ENCODE measurements at regions not wholly inside any gene's neighbourhood (a gene's known extent, or its start where the extent isn't known, plus 50 kb on each side); places are given as distances from the start of the nearest gene placed in this dataset.

GRCh38 chr9:89697553-89697952, 92.7 kb downstream of the GADD45G start (continued):
- no peak for TF ChIP-seq EP300 (IDR thresholded peaks at IDR 0.05; ENCODE audit: borderline replicate concordance in 1 of 2, control insufficient read depth in 1 of 2, low read depth in 2 of 2, low read length in 2 of 2)
- TF ChIP-seq RAD51 (IDR thresholded peaks at IDR 0.05): no peak
- TF ChIP-seq ZBTB33 (IDR thresholded peaks at IDR 0.05): no peak
- no peak for TF ChIP-seq ZBED1 (IDR thresholded peaks at IDR 0.05; ENCODE audit: borderline replicate concordance)
- no peak for TF ChIP-seq JUND (IDR thresholded peaks at IDR 0.05; ENCODE audit: low read depth, low read length)
- no peak for TF ChIP-seq LARP7 (IDR thresholded peaks at IDR 0.05)

- Histone ChIP-seq H4K20me1 (ENCODE audit: control insufficient read depth, insufficient read depth) (no peaks in the 10 kb centered on the region), H3K27ac (ENCODE audit: control insufficient read depth, insufficient read depth) (no peak overlapping the region), H3K36me3 (ENCODE audit: control insufficient read depth in 2 of 2, insufficient read depth in 2 of 2, low read length in 1 of 2) (no peaks in the 10 kb centered on the region), H3K27me3 (replicated peaks in 1 of 2; ENCODE audit: control insufficient read depth in 2 of 2, insufficient read depth in 2 of 2, low read length in 1 of 2) (peaks cover 0 to 4% of the 10 kb centered on the region in 2 experiments; a peak in 2 of 4 replicates), H3K4me3 (no peak overlapping the region), H3K4me2 (ENCODE audit: control insufficient read depth, insufficient read depth) (no peak overlapping the region), H3K9ac (ENCODE audit: control insufficient read depth, insufficient read depth, low read length) (no peak overlapping the region), H2AFZ (ENCODE audit: control insufficient read depth, low read depth, low read length) (no peak overlapping the region), H3K4me1 (ENCODE audit: control insufficient read depth, insufficient read depth, low read length) (peaks cover 20% of the 10 kb centered on the region), H3K9me3 (replicated peaks; ENCODE audit: control insufficient read depth, insufficient read depth, low read length) (no peaks in the 10 kb centered on the region), H3K79me2 (ENCODE audit: control insufficient read depth, insufficient read depth, low read length) (peaks cover 8% of the 10 kb centered on the region)
- 84% methylated on average over 8 of the region's 8 CpGs for WGBS (ENCODE audit: insufficient coverage, insufficient replicate concordance, low lambda C conversion rate, missing lambda C conversion rate)
- TF ChIP-seq RFX5 (IDR thresholded peaks at IDR 0.05; ENCODE audit: low read depth, low read length) (no peak), NFYA (IDR thresholded peaks at IDR 0.05; ENCODE audit: borderline replicate concordance, low read depth, low read length) (no peak)
- ChIA-PET CTCF (interaction anchor here (1.6 kb wide), 1 partner anchor 96 kb away, joined by 5 read pairs; no protein-coding TSS in a partner anchor), POLR2A (interaction anchor here (0.9 kb wide), 1 partner anchor 8 kb away, joined by 3 read pairs; no protein-coding TSS in a partner anchor), RAD21 (ENCODE audit: unreplicated experiment) (interaction anchor here (1.0 kb wide), 1 partner anchor 45 kb away, joined by 3 read pairs; no protein-coding TSS in a partner anchor), SMC1A (ENCODE audit: uncharacterized antibody, unreplicated experiment) (interaction anchor here (1.1 to 1.4 kb wide), 3 partner anchors 9 to 16 kb away, joined by 3 to 5 read pairs (median 3); no protein-coding TSS in a partner anchor)
- BruUV-seq (replicated peaks): no TSS peak
- DNase-seq (ENCODE audit: low read depth, low spot score) (no peak), ATAC-seq (no peak), FAIRE-seq (no peak)
- intact Hi-C loops (cut with micrococcal nuclease; ENCODE audit: unreplicated experiment) (no loop called here), in situ Hi-C loops (cut with MboI) (no loop called here)
Measured at GRCh38 chr9:89698411-89699005, 93.7 kb downstream of the GADD45G start.
